ENCODE measurements at regions not wholly inside any gene's neighbourhood (a gene's known extent, or its start where the extent isn't known, plus 50 kb on each side); places are given as distances from the start of the nearest gene placed in this dataset.
A peak's percentile ranks its signal among the peaks of the same experiment; 100 is the strongest.

DNA sequence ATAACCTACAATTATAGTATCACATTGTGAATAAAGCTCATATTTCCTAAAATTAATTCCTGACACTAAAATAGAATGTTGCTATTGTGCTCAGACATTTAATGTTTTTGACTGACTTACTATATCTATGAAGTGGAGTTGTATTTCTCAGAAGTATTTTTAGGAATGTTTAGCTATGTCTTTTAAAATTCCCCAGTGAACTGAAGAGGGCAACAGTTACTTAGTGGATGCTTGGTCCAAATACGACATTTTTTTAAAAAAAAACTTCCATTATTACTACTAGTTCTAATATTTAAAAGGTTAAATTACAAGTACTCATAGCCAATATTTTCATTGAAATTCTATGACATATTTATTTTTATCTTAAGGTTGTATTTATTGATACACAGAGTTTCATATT lies 460.2 kb downstream of the COL12A1 start:
- H4K20me1 ChIP-seq (ENCODE audit: insufficient read depth, low read length) = no peaks in the 10 kb centered on the region
- Mint-ChIP-seq H3K4me1 (ENCODE audit: low read depth, unreplicated experiment) (peaks cover 12% of the 10 kb centered on the region), H3K4me3 (ENCODE audit: unreplicated experiment) (no peak overlapping the region), H3K9me3 (ENCODE audit: unreplicated experiment) (no peaks in the 10 kb centered on the region), H3K27me3 (ENCODE audit: low read depth, unreplicated experiment) (no peaks in the 10 kb centered on the region), H3K27ac (ENCODE audit: unreplicated experiment) (no peak overlapping the region), H3K36me3 (ENCODE audit: low read depth, unreplicated experiment) (no peaks in the 10 kb centered on the region)
- H3K4me3 ChIP-seq (ENCODE audit: insufficient read depth, low read depth, low read length) = no peak overlapping the region
- peaks cover 5% of the 10 kb centered on the region for H3K4me1 ChIP-seq (ENCODE audit: insufficient read depth, low read length)
- H3K36me3 ChIP-seq (ENCODE audit: insufficient read depth, low read length) = no peaks in the 10 kb centered on the region
- no peaks in the 10 kb centered on the region for H3K9me3 ChIP-seq (ENCODE audit: insufficient read depth, low read depth, low read length)
- H2AFZ ChIP-seq (ENCODE audit: low read depth, low read length) = no peak overlapping the region
- H3K79me2 ChIP-seq (ENCODE audit: insufficient read depth, low read length) = no peaks in the 10 kb centered on the region
- no peak overlapping the region for H3K9ac ChIP-seq (ENCODE audit: low read length)
- no peak overlapping the region for H3K27ac ChIP-seq (ENCODE audit: low read depth, low read length)
- no peak overlapping the region for H3K4me2 ChIP-seq (ENCODE audit: low read length)
- TF ChIP-seq, protein P1, sequence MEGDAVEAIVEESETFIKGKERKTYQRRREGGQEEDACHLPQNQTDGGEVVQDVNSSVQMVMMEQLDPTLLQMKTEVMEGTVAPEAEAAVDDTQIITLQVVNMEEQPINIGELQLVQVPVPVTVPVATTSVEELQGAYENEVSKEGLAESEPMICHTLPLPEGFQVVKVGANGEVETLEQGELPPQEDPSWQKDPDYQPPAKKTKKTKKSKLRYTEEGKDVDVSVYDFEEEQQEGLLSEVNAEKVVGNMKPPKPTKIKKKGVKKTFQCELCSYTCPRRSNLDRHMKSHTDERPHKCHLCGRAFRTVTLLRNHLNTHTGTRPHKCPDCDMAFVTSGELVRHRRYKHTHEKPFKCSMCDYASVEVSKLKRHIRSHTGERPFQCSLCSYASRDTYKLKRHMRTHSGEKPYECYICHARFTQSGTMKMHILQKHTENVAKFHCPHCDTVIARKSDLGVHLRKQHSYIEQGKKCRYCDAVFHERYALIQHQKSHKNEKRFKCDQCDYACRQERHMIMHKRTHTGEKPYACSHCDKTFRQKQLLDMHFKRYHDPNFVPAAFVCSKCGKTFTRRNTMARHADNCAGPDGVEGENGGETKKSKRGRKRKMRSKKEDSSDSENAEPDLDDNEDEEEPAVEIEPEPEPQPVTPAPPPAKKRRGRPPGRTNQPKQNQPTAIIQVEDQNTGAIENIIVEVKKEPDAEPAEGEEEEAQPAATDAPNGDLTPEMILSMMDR (IDR thresholded peaks at IDR 0.05; ENCODE audit: insufficient read depth, low read depth, low read length) = no peak
- TF ChIP-seq EZH2 (IDR thresholded peaks at IDR 0.05; ENCODE audit: insufficient read depth, low read length) = no peak
- no peak for FAIRE-seq
- no peaks in the 10 kb centered on the region for H3K27me3 ChIP-seq (ENCODE audit: insufficient read depth, low read length)
- DNase-seq (ENCODE audit: low read depth) = no peak

DNA sequence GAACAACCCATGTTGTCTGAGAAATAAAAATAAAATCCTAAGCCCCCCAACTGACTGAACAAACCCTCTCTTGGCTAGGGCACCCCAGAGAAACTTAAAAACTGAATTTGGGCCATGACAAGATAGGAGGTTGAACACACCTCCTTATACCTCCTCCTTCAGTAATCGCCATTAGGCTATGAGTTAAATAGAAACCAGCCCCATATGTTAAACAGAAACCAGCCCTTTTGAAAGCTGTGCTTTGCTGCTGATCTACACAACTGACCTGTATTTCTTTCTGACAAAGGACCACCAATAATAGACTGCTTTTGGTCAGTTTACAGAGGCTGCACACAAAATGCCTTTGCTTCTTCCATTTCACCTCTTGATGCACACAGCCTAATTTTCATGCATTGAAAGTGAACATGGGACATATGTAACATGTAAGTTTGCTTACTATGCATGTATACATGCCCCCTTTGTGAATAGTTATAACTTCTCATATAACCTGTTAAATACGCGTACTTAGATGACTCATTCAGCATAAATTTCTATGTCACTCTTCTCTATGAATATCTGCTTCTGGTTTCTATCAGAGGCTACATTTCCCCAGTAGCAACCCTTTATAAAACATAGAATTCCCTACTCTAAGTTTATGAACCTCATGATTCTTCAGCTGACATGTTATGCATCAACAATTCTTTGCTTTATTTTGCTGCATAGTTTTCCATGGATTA lies 462.9 kb downstream of the COL12A1 start:
- Histone ChIP-seq H3K4me3 (ENCODE audit: insufficient read depth, low read depth, low read length) (no peak overlapping the region), H3K9me3 (ENCODE audit: insufficient read depth, low read depth, low read length) (no peaks in the 10 kb centered on the region), H3K27ac (ENCODE audit: low read depth, low read length) (no peak overlapping the region), H3K79me2 (ENCODE audit: insufficient read depth, low read length) (no peaks in the 10 kb centered on the region), H4K20me1 (ENCODE audit: insufficient read depth, low read length) (no peaks in the 10 kb centered on the region), H3K27me3 (ENCODE audit: insufficient read depth, low read length) (no peaks in the 10 kb centered on the region), H3K4me1 (ENCODE audit: insufficient read depth, low read length) (no peaks in the 10 kb centered on the region), H3K9ac (ENCODE audit: low read length) (no peak overlapping the region), H3K36me3 (ENCODE audit: insufficient read depth, low read length) (no peaks in the 10 kb centered on the region), H2AFZ (ENCODE audit: low read depth, low read length) (peak overlapping the region; percentile 10), H3K4me2 (ENCODE audit: low read length) (no peak overlapping the region)
- Mint-ChIP-seq H3K36me3 (ENCODE audit: low read depth, unreplicated experiment) (no peaks in the 10 kb centered on the region), H3K27ac (ENCODE audit: unreplicated experiment) (peak overlapping the region; percentile 6), H3K4me3 (ENCODE audit: unreplicated experiment) (no peak overlapping the region), H3K4me1 (ENCODE audit: low read depth, unreplicated experiment) (peaks cover 4% of the 10 kb centered on the region), H3K27me3 (ENCODE audit: low read depth, unreplicated experiment) (no peaks in the 10 kb centered on the region), H3K9me3 (ENCODE audit: unreplicated experiment) (no peaks in the 10 kb centered on the region)
- no peak for TF ChIP-seq EZH2 (IDR thresholded peaks at IDR 0.05; ENCODE audit: insufficient read depth, low read length)
- FAIRE-seq (no peak), DNase-seq (ENCODE audit: low read depth) (no peak)

DNA sequence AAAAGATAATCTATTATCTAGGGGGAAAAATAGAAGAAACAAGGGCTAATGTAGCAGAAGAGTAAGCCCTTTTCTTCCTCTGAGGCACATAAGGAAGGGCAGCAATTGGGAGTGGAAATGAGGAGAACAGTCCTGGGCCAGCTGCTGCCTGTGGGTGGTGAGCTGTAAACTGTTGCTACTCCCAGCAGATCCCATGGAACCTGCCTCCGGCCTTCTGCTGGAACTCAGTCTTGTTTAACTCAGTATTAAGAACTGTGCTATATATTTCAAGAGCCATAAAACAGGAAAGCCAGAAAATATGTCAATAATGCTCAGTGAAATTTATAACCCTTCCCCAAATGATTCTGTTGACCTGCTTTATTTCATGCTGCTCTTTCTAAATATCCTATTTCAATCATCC lies 464.2 kb downstream of the COL12A1 start:
- Histone ChIP-seq H3K27ac (ENCODE audit: low read depth, low read length) (no peak overlapping the region), H3K4me3 (ENCODE audit: insufficient read depth, low read depth, low read length) (no peak overlapping the region), H4K20me1 (ENCODE audit: insufficient read depth, low read length) (no peaks in the 10 kb centered on the region), H3K9ac (ENCODE audit: low read length) (no peak overlapping the region), H3K9me3 (ENCODE audit: insufficient read depth, low read depth, low read length) (no peaks in the 10 kb centered on the region), H3K79me2 (ENCODE audit: insufficient read depth, low read length) (no peaks in the 10 kb centered on the region), H3K4me2 (ENCODE audit: low read length) (no peak overlapping the region), H2AFZ (ENCODE audit: low read depth, low read length) (no peak overlapping the region), H3K4me1 (ENCODE audit: insufficient read depth, low read length) (no peaks in the 10 kb centered on the region), H3K27me3 (ENCODE audit: insufficient read depth, low read length) (no peaks in the 10 kb centered on the region), H3K36me3 (ENCODE audit: insufficient read depth, low read length) (no peaks in the 10 kb centered on the region)
- TF ChIP-seq, protein P1 (IDR thresholded peaks at IDR 0.05; ENCODE audit: insufficient read depth, low read depth, low read length) = no peak
- no peak for TF ChIP-seq EZH2 (IDR thresholded peaks at IDR 0.05; ENCODE audit: insufficient read depth, low read length)
- H3K27ac Mint-ChIP-seq (ENCODE audit: unreplicated experiment) = peak overlapping the region; percentile 31
- no peaks in the 10 kb centered on the region for H3K27me3 Mint-ChIP-seq (ENCODE audit: low read depth, unreplicated experiment)
- no peak for FAIRE-seq
- no peaks in the 10 kb centered on the region for H3K36me3 Mint-ChIP-seq (ENCODE audit: low read depth, unreplicated experiment)
- DNase-seq (ENCODE audit: low read depth) = no peak
- peaks cover 4% of the 10 kb centered on the region for H3K4me1 Mint-ChIP-seq (ENCODE audit: low read depth, unreplicated experiment)
- H3K4me3 Mint-ChIP-seq (ENCODE audit: unreplicated experiment) = no peak overlapping the region
- H3K9me3 Mint-ChIP-seq (ENCODE audit: unreplicated experiment) = peaks cover 5% of the 10 kb centered on the region

Data from astrocyte (in vitro differentiated cells and primary cell).